Endothelial cell of umbilical vein (primary cell): ENCODE measurements at regions not wholly inside any gene's neighbourhood (a gene's known extent, or its start where the extent isn't known, plus 50 kb on each side); places are given as distances from the start of the nearest gene placed in this dataset.

Source experiments
- EZH2 ChIP-seq: IDR thresholded peaks from 2 replicates; pipeline ENCODE4 v1.6.1; 2012; ENCODE audit warnings: borderline replicate concordance, low read depth, mild to moderate bottlenecking, moderate library complexity, low read length, inconsistent platforms; ENCODE audit not compliant: severe bottlenecking
- FOS ChIP-seq: IDR thresholded peaks from 2 replicates; pipeline ENCODE4 v1.6.1; 2011; ENCODE audit warnings: mild to moderate bottlenecking, low read length, moderate library complexity, borderline replicate concordance; ENCODE audit not compliant: insufficient read depth
- JUN ChIP-seq: IDR thresholded peaks from 2 replicates; pipeline ENCODE4 v1.6.1; 2011; ENCODE audit warnings: borderline replicate concordance, low read depth; ENCODE audit not compliant: insufficient read length, insufficient read depth
- MYC ChIP-seq: IDR thresholded peaks from one replicate; pipeline ENCODE4 v1.6.1; 2011; ENCODE audit warnings: mild to moderate bottlenecking, low read depth, low read length
- POLR2A ChIP-seq: IDR thresholded peaks from 2 replicates; pipeline ENCODE4 v1.6.1; 2012; ENCODE audit warnings: low read depth, mild to moderate bottlenecking, control low read depth, low read length
- POLR2AphosphoS5 ChIP-seq: IDR thresholded peaks from 2 replicates; pipeline ENCODE4 v1.6.1; 2012; ENCODE audit warnings: low read depth, mild to moderate bottlenecking, control low read depth, low read length, moderate library complexity; ENCODE audit not compliant: insufficient read depth
- TF ChIP-seq, protein P1 (sequence below), 2 donors: IDR thresholded peaks; 1 replicate in 1 of 2; 2 replicates in 1 of 2; pipeline ENCODE4 v1.5.1; 2011; ENCODE audit warnings: low read length in 2 of 2, mild to moderate bottlenecking in 2 of 2, moderate library complexity in 2 of 2, control low read depth in 1 of 2, inconsistent platforms in 1 of 2, low read depth in 1 of 2; ENCODE audit not compliant: insufficient read depth in 1 of 2; ENCODE audit errors: extremely low read depth in 1 of 2
- TF ChIP-seq, protein P2 (sequence below): IDR thresholded peaks from 2 replicates; pipeline ENCODE4 v1.6.1; 2011; ENCODE audit not compliant: insufficient read depth, insufficient read length

DNA sequence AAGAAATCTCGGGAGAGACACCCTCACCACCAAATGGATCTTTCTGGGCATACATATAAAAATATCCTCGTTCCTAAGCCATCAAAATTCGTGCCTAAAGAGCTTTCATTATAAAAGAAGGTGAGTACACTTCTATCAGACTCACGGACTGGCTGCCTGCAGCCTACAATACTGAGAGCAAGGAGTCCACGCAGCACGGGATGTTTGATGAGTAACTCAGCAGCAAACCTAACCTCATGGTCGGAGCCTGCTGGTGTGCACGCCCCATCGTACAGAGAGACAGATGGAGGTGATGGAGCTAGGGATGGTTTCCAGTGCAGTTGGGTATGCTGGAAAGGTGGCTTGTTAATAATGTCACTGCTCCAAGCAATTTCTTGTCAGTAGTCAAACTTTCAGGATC, 256.2 kb downstream of the FIGN start:
- TF ChIP-seq, protein P1, sequence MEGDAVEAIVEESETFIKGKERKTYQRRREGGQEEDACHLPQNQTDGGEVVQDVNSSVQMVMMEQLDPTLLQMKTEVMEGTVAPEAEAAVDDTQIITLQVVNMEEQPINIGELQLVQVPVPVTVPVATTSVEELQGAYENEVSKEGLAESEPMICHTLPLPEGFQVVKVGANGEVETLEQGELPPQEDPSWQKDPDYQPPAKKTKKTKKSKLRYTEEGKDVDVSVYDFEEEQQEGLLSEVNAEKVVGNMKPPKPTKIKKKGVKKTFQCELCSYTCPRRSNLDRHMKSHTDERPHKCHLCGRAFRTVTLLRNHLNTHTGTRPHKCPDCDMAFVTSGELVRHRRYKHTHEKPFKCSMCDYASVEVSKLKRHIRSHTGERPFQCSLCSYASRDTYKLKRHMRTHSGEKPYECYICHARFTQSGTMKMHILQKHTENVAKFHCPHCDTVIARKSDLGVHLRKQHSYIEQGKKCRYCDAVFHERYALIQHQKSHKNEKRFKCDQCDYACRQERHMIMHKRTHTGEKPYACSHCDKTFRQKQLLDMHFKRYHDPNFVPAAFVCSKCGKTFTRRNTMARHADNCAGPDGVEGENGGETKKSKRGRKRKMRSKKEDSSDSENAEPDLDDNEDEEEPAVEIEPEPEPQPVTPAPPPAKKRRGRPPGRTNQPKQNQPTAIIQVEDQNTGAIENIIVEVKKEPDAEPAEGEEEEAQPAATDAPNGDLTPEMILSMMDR (IDR thresholded peaks at IDR 0.05; ENCODE audit: extremely low read depth in 1 of 2, insufficient read depth in 1 of 2, low read depth in 1 of 2, low read length in 2 of 2) = no peak
- TF ChIP-seq, protein P2, sequence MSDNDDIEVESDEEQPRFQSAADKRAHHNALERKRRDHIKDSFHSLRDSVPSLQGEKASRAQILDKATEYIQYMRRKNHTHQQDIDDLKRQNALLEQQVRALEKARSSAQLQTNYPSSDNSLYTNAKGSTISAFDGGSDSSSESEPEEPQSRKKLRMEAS = no peak
- no peak for TF ChIP-seq POLR2A
- no peak for TF ChIP-seq JUN
- no peak for TF ChIP-seq POLR2AphosphoS5
- no peak for TF ChIP-seq MYC
- TF ChIP-seq EZH2 = no peak
- no peak for TF ChIP-seq FOS
